ENCODE measurements at regions not wholly inside any gene's neighbourhood (a gene's known extent, or its start where the extent isn't known, plus 50 kb on each side); places are given as distances from the start of the nearest gene placed in this dataset.

GRCh38 chr18:41077076-41077475 is 878.0 kb upstream of the PIK3C3 start:
- POLR2A ChIA-PET (ENCODE audit: low non-redundant PET), result no interaction called here
- H3K27ac ChIP-seq, result no peak overlapping the region
- DNase-seq (ENCODE audit: low spot score), result no peak
- TF ChIP-seq, protein P1, sequence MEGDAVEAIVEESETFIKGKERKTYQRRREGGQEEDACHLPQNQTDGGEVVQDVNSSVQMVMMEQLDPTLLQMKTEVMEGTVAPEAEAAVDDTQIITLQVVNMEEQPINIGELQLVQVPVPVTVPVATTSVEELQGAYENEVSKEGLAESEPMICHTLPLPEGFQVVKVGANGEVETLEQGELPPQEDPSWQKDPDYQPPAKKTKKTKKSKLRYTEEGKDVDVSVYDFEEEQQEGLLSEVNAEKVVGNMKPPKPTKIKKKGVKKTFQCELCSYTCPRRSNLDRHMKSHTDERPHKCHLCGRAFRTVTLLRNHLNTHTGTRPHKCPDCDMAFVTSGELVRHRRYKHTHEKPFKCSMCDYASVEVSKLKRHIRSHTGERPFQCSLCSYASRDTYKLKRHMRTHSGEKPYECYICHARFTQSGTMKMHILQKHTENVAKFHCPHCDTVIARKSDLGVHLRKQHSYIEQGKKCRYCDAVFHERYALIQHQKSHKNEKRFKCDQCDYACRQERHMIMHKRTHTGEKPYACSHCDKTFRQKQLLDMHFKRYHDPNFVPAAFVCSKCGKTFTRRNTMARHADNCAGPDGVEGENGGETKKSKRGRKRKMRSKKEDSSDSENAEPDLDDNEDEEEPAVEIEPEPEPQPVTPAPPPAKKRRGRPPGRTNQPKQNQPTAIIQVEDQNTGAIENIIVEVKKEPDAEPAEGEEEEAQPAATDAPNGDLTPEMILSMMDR (conservative IDR thresholded peaks at IDR 0.05; ENCODE audit: low read depth), result no peak
- CTCF ChIA-PET, result no interaction called here

GRCh38 chr18:41075212-41075611 is 879.8 kb upstream of the PIK3C3 start:
- DNase-seq (ENCODE audit: low spot score), result peak; percentile 6
- ChIA-PET CTCF (no interaction called here), POLR2A (ENCODE audit: low non-redundant PET) (no interaction called here)
- TF ChIP-seq, protein P1 (conservative IDR thresholded peaks at IDR 0.05; ENCODE audit: low read depth), result no peak
- no peak overlapping the region for H3K27ac ChIP-seq

GRCh38 chr18:41073372-41073954 is 881.6 kb upstream of the PIK3C3 start:
- TF ChIP-seq, protein P1 (conservative IDR thresholded peaks at IDR 0.05; ENCODE audit: low read depth), result no peak
- peak; percentile 4 for DNase-seq (ENCODE audit: low spot score)
- ChIA-PET CTCF (no interaction called here), POLR2A (ENCODE audit: low non-redundant PET) (no interaction called here)
- no peak overlapping the region for H3K27ac ChIP-seq

DNA sequence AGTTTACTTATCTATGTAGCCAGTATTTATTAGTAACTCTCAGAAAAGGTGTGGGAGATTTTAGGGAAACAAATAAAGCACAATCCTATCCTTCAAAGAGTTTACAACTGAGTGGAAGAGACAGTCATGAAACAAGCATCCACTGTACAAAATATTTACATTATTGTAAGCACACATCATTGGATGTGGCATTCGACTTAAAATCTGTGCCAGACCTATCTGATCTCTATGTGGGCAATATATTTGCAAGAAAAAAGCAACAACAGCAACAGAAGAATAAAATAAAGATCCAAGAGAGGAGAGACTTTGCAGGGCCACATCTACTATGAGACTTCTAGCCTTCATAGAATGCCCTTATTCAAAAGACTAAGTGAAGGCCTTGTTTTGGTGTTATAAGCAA is 882.1 kb upstream of the PIK3C3 start:
- CTCF ChIA-PET, result no interaction called here
- H3K27ac ChIP-seq, result no peak overlapping the region
- TF ChIP-seq, protein P1 (conservative IDR thresholded peaks at IDR 0.05; ENCODE audit: low read depth), result no peak
- DNase-seq (ENCODE audit: low spot score), result no peak
- POLR2A ChIA-PET (ENCODE audit: low non-redundant PET), result no interaction called here

DNA sequence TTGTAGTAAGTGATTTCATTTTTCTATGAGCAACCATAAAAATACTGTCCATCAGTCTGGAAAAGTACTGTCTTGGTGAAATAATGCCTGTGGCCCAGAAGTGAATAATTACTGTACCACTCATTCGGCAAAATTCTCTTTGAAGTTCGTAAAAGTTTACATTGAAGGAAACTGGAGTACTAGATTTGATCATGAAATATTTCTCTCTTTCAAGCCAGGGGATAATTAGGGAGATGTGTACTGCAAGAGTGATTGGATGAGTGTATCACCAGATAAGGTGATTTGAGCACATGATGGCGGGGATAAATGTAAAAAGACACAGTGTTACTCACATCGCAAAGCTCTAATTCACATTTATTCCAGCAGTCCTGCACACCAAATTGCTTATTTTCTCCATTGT is 883.2 kb upstream of the PIK3C3 start:
- CTCF ChIA-PET, result no interaction called here
- DNase-seq (ENCODE audit: low spot score), result no peak
- H3K27ac ChIP-seq, result no peak overlapping the region
- POLR2A ChIA-PET (ENCODE audit: low non-redundant PET), result no interaction called here
- TF ChIP-seq, protein P1 (conservative IDR thresholded peaks at IDR 0.05; ENCODE audit: low read depth), result no peak

- ChIA-PET CTCF (no interaction called here), POLR2A (ENCODE audit: low non-redundant PET) (no interaction called here)
- TF ChIP-seq, protein P1 (conservative IDR thresholded peaks at IDR 0.05; ENCODE audit: low read depth), result no peak
- H3K27ac ChIP-seq, result no peak overlapping the region
- DNase-seq (ENCODE audit: low spot score), result no peak
Observed at GRCh38 chr18:41069167-41069566, 885.9 kb upstream of the PIK3C3 start.

DNA sequence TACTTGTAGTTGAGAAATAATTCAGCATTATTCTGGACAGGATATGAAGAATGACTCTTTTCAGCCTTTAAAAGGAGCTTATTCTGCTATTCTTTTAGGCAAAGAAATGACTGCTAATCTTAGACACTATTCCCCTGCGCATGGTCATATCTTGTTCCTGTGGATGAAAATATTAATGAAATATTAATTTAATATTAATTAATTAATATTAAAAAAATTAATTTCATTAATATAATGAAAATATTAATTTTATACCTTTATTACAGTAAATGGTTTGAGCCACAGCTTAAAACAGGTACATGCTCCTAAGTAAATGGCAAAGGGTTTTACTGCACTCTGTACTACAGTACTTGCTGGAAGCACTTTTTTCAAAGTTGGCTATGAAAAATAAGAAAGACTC is 890.1 kb upstream of the PIK3C3 start:
- TF ChIP-seq, protein P1 (conservative IDR thresholded peaks at IDR 0.05; ENCODE audit: low read depth), result no peak
- DNase-seq (ENCODE audit: low spot score), result no peak
- ChIA-PET CTCF (no interaction called here), POLR2A (ENCODE audit: low non-redundant PET) (no interaction called here)
- no peak overlapping the region for H3K27ac ChIP-seq

Data from RWPE1 (cell line).